GM12865 (cell line): ENCODE measurements at regions not wholly inside any gene's neighbourhood (a gene's known extent, or its start where the extent isn't known, plus 50 kb on each side); places are given as distances from the start of the nearest gene placed in this dataset.
A peak's percentile ranks its signal among the peaks of the same experiment; 100 is the strongest.
"Not testable (repeated sequence)": the region's sequence is repeated elsewhere in the genome, so short reads cannot be mapped to it uniquely, and the experiment has no call there.

Experiments
- DNase-seq: peaks from one replicate; pipeline ENCODE4 v3.0.0; 2010; ENCODE audit warnings: low read depth
- H3K4me3 ChIP-seq: 2 replicates; pipeline ENCODE4 v1.5.1; 2011; ENCODE audit warnings: mild to moderate bottlenecking, low read depth, low read length, control low read depth
- TF ChIP-seq, protein P1 (sequence below): IDR thresholded peaks from 2 replicates; pipeline ENCODE4 v1.5.1; 2011; ENCODE audit warnings: low read length, control low read depth, low read depth, inconsistent platforms; ENCODE audit not compliant: insufficient read depth; ENCODE audit errors: missing control alignments

DNA sequence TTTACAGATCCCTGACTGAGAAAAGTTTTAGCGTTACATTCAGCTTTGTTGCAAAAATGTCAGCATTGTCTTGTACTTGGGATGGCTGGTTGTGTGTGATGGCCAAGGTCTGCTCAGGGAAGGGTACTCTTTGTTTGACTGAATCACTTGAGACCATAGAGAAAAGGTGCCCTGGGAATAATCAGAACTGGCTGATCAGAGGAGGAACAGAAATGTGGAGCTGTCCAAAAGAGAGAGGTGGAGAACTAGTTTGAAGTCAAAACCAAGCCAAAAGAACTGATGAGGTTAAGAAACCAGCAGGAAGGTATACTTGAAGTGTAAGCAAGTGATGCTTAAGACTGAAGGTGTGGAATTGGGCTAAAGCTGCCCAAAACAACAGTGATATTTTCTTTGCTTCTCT, 107.6 kb upstream of the LYPLAL1 start:
- no peak for DNase-seq
- H3K4me3 ChIP-seq = no peak overlapping the region
- TF ChIP-seq, protein P1, sequence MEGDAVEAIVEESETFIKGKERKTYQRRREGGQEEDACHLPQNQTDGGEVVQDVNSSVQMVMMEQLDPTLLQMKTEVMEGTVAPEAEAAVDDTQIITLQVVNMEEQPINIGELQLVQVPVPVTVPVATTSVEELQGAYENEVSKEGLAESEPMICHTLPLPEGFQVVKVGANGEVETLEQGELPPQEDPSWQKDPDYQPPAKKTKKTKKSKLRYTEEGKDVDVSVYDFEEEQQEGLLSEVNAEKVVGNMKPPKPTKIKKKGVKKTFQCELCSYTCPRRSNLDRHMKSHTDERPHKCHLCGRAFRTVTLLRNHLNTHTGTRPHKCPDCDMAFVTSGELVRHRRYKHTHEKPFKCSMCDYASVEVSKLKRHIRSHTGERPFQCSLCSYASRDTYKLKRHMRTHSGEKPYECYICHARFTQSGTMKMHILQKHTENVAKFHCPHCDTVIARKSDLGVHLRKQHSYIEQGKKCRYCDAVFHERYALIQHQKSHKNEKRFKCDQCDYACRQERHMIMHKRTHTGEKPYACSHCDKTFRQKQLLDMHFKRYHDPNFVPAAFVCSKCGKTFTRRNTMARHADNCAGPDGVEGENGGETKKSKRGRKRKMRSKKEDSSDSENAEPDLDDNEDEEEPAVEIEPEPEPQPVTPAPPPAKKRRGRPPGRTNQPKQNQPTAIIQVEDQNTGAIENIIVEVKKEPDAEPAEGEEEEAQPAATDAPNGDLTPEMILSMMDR = no peak

DNA sequence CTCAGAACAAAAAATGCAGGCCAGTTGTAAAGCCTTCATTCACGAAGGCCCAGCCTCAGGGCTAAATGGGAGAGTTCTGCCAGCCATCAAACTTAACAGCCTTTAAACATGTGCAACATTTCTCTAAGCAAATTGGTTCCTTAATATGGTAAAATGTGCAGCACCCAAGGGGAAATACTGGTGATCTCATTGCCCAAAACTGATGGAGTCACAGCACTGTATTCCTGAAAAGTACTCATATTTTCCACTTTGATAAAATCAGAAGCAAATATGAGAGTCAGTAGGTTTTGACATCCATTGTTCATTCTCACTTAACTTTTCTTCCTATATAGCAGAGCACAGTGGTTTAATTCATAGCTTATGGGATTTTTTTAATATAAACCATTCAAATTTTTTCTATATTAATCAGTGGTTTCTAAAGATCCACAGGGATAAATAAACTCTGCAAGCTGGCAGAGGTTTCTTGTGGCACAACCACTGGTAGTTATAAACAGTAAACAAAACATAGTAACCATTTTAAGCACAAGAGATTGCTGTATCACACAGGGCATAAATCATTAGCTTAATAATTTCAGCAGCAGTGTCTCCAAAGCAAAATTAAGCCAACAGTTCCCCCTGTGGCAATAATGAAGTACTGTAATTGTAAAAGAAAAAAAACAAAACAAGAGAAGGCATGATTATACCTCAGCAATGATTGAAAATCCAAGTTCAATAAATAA, 106.9 kb upstream of the LYPLAL1 start:
- no peak overlapping the region for H3K4me3 ChIP-seq
- DNase-seq = peak; percentile 18
- TF ChIP-seq, protein P1 = peak; percentile 4

DNA sequence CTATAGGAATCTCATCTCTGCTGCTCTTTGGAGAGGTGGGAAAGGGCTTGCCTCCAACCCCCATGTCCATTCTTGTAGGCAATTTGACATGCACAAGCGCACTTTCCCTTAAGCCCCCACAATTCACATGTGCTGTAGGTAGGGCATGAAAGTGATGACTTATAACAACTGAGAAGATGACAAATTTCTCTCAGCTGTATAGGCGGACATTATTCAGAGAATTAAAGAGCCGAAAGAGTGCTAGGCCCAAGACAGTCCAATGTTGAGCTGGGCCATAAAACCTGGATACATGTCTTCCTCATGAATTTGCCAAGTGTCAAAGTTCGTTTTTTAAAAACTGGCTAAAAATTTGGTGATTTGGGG, 106.3 kb upstream of the LYPLAL1 start:
- TF ChIP-seq, protein P1 = no peak
- no peak for DNase-seq
- no peak overlapping the region for H3K4me3 ChIP-seq

DNA sequence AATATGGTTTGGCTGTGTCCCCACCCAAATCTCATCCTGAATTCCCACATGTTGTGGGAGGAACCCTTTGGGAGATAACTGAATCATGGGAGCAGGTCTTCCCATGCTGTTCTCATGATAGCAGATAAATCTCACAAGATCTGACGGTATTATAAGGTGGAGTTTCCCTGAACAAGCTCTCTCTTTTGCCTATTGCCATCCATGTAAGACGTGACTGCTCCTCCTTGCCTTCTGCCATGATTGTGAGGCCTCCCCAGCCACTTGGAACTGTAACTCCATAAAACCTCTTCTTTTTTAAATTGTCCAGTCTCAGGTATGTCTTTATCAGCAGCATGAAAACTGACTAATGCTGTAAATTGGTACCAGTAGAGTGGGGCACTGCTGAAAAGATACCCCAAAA, 103.3 kb upstream of the LYPLAL1 start:
- DNase-seq, H3K4me3 ChIP-seq: not testable (repeated sequence)

DNA sequence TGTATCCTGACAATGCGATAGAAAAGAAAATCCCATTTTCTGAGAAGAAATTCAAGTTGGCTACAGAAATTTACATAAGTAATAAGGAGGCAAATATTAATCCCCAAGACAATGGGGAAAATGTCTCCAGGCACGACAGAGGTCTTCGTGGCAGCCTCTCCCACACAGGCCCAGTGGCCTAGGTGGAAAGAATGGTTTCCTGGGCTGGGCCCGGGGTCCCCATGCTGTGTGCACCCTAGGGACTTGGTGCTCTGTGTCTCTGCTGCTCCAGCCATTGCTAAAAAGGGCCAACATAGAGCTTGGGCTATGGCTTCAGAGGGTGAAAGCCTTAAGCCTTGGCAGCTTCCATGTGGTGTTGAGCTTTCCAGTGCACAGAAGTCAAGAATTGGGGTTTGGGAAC, 102.5 kb upstream of the LYPLAL1 start:
- DNase-seq = no peak
- H3K4me3 ChIP-seq = no peak overlapping the region
- TF ChIP-seq, protein P1 = no peak

DNA sequence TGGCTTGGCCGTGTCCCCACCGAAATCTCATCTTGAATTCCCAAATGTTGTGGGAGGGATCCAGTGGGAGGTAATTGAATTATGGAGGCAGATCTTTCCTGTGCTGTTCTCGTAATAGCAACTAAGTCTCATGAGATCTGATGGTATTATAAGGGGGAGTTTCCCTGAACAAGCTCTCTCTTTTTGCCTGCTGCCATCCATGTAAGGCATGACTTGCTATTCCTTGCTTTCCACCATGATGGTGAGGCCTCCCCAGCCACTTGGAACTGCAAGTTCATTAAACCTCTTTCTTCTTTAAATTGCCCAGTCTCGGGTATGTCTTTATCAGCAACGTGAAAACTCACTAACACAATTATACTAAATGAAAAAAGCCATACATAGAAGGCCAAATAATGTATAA, 101.3 kb upstream of the LYPLAL1 start:
- no peak overlapping the region for H3K4me3 ChIP-seq
- TF ChIP-seq, protein P1 = no peak
- no peak for DNase-seq

DNA sequence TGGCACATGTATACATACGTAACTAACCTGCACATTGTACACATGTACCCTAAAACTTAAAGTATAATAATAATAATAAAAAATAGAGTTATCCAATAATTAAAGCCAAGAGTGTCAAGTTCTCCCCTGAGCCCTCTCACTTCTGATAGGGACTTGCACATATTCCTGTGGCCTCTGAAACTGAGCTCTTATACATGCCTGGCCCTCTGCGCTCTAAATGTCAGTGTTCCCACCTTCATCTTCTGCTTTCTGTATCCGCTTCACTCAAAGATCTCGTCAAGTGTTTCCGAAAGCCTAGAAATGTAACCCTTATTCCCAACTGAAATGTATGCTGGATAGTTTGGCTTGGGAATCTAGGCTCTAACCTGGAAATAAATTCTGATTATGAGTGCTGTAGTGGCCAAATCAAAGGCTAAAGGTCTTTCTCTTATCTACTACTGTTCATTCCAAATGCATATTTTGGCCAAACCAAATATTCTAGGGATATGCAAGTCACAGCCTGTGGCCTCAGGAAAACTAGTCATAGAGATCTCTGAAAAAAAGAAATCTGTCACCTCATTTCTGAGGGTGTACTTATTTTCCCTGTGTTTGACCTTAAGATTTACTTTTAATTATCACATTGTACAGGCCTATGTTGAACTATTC, 99.5 kb upstream of the LYPLAL1 start:
- no peak for DNase-seq
- TF ChIP-seq, protein P1 = no peak
- no peak overlapping the region for H3K4me3 ChIP-seq
